Stomach (tissue), 4 donors: ENCODE measurements at regions not wholly inside any gene's neighbourhood (a gene's known extent, or its start where the extent isn't known, plus 50 kb on each side); places are given as distances from the start of the nearest gene placed in this dataset.

ENCODE experiments used
- EP300 ChIP-seq: sonication (generic); formaldehyde crosslinking; IDR thresholded peaks from one replicate; pipeline ENCODE4 v1.6.1; 2017; ENCODE audit warnings: antibody characterized with exemption
- POLR2A ChIP-seq, 4 donors: fragments of 450-650 bp; IDR thresholded peaks; one replicate each; pipeline ENCODE4 v1.6.1; 2016; ENCODE audit warnings: antibody characterized with exemption in 4 of 4, control low read depth in 2 of 4, mild to moderate bottlenecking in 1 of 4, moderate library complexity in 1 of 4
- POLR2AphosphoS5 ChIP-seq, 3 donors: sonication (generic); formaldehyde crosslinking; IDR thresholded peaks; one replicate each; pipeline ENCODE4 v1.6.1; 2016; ENCODE audit warnings: antibody characterized with exemption in 3 of 3
- TF ChIP-seq, protein P1 (sequence below), 7 experiments: fragments of 450-650 bp in 4 of 7; fragments of 200-600 bp in 3 of 7; sonication (generic) in 3 of 7; IDR thresholded peaks; one replicate each; pipeline ENCODE4 v1.5.1; 2016 to 2019; ENCODE audit warnings: antibody characterized with exemption in 7 of 7, control low read depth in 2 of 7, mild to moderate bottlenecking in 1 of 7

DNA sequence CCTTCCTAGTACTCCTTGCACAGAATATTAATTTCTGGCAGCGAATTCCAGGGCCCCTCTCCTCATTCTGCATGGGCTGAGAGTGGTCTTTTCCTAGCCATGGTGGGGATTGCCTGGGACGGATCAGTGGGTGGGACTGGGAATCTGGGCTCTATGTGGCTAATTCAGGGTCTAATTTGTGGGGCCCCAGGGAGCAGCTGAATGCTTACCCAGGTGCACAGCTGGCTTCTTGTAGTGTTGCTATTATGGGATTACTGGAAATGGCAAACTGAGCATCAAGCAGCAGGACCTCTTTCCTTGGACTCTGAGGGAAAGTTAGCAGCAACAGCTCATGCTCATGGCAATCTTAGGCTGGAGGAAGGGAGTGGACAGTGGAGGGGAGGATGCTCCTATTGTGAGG lies 187.1 kb upstream of the CACNA1E start:
- no peak for TF ChIP-seq POLR2A (IDR thresholded peaks at IDR 0.05)
- TF ChIP-seq EP300: no peak
- no peak for TF ChIP-seq POLR2AphosphoS5 (IDR thresholded peaks at IDR 0.05)
- TF ChIP-seq, protein P1, sequence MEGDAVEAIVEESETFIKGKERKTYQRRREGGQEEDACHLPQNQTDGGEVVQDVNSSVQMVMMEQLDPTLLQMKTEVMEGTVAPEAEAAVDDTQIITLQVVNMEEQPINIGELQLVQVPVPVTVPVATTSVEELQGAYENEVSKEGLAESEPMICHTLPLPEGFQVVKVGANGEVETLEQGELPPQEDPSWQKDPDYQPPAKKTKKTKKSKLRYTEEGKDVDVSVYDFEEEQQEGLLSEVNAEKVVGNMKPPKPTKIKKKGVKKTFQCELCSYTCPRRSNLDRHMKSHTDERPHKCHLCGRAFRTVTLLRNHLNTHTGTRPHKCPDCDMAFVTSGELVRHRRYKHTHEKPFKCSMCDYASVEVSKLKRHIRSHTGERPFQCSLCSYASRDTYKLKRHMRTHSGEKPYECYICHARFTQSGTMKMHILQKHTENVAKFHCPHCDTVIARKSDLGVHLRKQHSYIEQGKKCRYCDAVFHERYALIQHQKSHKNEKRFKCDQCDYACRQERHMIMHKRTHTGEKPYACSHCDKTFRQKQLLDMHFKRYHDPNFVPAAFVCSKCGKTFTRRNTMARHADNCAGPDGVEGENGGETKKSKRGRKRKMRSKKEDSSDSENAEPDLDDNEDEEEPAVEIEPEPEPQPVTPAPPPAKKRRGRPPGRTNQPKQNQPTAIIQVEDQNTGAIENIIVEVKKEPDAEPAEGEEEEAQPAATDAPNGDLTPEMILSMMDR (IDR thresholded peaks at IDR 0.05): no peak
